Astrocyte (in vitro differentiated cells and primary cell): ENCODE measurements at regions not wholly inside any gene's neighbourhood (a gene's known extent, or its start where the extent isn't known, plus 50 kb on each side); places are given as distances from the start of the nearest gene placed in this dataset.

ENCODE experiments used
- DNase-seq: peaks from one replicate; pipeline ENCODE4 v3.0.0-alpha.2; 2010; ENCODE audit warnings: low read depth
- FAIRE-seq: peaks from 2 replicates; lab custom pipeline; 2011; peaks lifted over from hg19 to GRCh38; lab: Jason Lieb, UNC
- H2AFZ ChIP-seq: 2 replicates; pipeline ENCODE4 v1.6.0; 2012; ENCODE audit warnings: low read depth, low read length, inconsistent platforms
- H3K27ac ChIP-seq: 2 replicates; pipeline ENCODE4 v1.5.1; 2011; ENCODE audit warnings: low read depth, low read length, inconsistent platforms
- H3K27me3 ChIP-seq: 2 replicates; pipeline ENCODE4 v1.6.0; 2011; ENCODE audit warnings: low read length, inconsistent platforms; ENCODE audit not compliant: insufficient read depth
- H3K36me3 ChIP-seq: 2 replicates; pipeline ENCODE4 v1.5.1; 2011; ENCODE audit warnings: low read length, inconsistent platforms; ENCODE audit not compliant: insufficient read depth
- H3K4me1 ChIP-seq: 2 replicates; pipeline ENCODE4 v1.5.1; 2011; ENCODE audit warnings: low read length, inconsistent platforms; ENCODE audit not compliant: insufficient read depth
- H3K4me2 ChIP-seq: 2 replicates; pipeline ENCODE4 v1.6.0; 2012; ENCODE audit warnings: low read length, inconsistent platforms
- H3K4me3 ChIP-seq: 2 replicates; pipeline ENCODE4 v1.5.1; 2011; ENCODE audit warnings: low read depth, mild to moderate bottlenecking, low read length, inconsistent platforms; ENCODE audit not compliant: insufficient read depth
- H3K79me2 ChIP-seq: 2 replicates; pipeline ENCODE4 v1.6.0; 2012; ENCODE audit warnings: mild to moderate bottlenecking, low read length, inconsistent platforms; ENCODE audit not compliant: insufficient read depth
- H3K9ac ChIP-seq: 2 replicates; pipeline ENCODE4 v1.6.0; 2012; ENCODE audit warnings: mild to moderate bottlenecking, low read length, inconsistent platforms
- H3K9me3 ChIP-seq: 2 replicates; pipeline ENCODE4 v1.5.1; 2012; ENCODE audit warnings: low read depth, mild to moderate bottlenecking, low read length, inconsistent platforms; ENCODE audit not compliant: insufficient read depth
- H4K20me1 ChIP-seq: 2 replicates; pipeline ENCODE4 v1.6.0; 2012; ENCODE audit warnings: low read length, inconsistent platforms; ENCODE audit not compliant: insufficient read depth
- H3K27ac Mint-ChIP-seq: one replicate; pipeline ENCODE4 v1.8.0; 2021; ENCODE audit warnings: mild to moderate bottlenecking, mixed read lengths; ENCODE audit not compliant: unreplicated experiment
- H3K27me3 Mint-ChIP-seq: one replicate; pipeline ENCODE4 v1.8.0; 2021; ENCODE audit warnings: low read depth, mixed read lengths; ENCODE audit not compliant: unreplicated experiment
- H3K36me3 Mint-ChIP-seq: one replicate; pipeline ENCODE4 v1.8.0; 2021; ENCODE audit warnings: low read depth, mixed read lengths; ENCODE audit not compliant: unreplicated experiment
- H3K4me1 Mint-ChIP-seq: one replicate; pipeline ENCODE4 v1.8.0; 2021; ENCODE audit warnings: low read depth, mixed read lengths; ENCODE audit not compliant: unreplicated experiment
- H3K4me3 Mint-ChIP-seq: one replicate; pipeline ENCODE4 v1.8.0; 2021; ENCODE audit warnings: mild to moderate bottlenecking, moderate library complexity, mixed read lengths; ENCODE audit not compliant: unreplicated experiment
- H3K9me3 Mint-ChIP-seq: one replicate; pipeline ENCODE4 v1.8.0; 2021; ENCODE audit warnings: mild to moderate bottlenecking, mixed read lengths; ENCODE audit not compliant: unreplicated experiment
- CTCF ChIP-seq: IDR thresholded peaks from 2 replicates; pipeline ENCODE4 v1.5.1; 2011; ENCODE audit warnings: low read depth, mild to moderate bottlenecking, inconsistent platforms, low read length, moderate library complexity; ENCODE audit not compliant: insufficient read depth
- EZH2 ChIP-seq: IDR thresholded peaks from 2 replicates; pipeline ENCODE4 v1.6.1; 2012; ENCODE audit warnings: mild to moderate bottlenecking, low read length, inconsistent platforms; ENCODE audit not compliant: insufficient read depth

GRCh38 chr11:112689851-112690250, 271.4 kb upstream of the NCAM1 start:
- no peaks in the 10 kb centered on the region for H3K36me3 Mint-ChIP-seq
- Histone ChIP-seq H3K4me1 (no peaks in the 10 kb centered on the region), H4K20me1 (no peaks in the 10 kb centered on the region), H3K4me3 (no peak overlapping the region), H2AFZ (no peak overlapping the region), H3K27ac (no peak overlapping the region), H3K36me3 (no peaks in the 10 kb centered on the region), H3K4me2 (no peak overlapping the region), H3K27me3 (no peaks in the 10 kb centered on the region), H3K9me3 (no peaks in the 10 kb centered on the region), H3K79me2 (no peaks in the 10 kb centered on the region), H3K9ac (no peak overlapping the region)
- TF ChIP-seq EZH2 (no peak), CTCF (no peak)
- H3K27me3 Mint-ChIP-seq = peaks cover 4% of the 10 kb centered on the region
- no peak for DNase-seq
- H3K27ac Mint-ChIP-seq = no peak overlapping the region
- peaks cover 5% of the 10 kb centered on the region for H3K4me1 Mint-ChIP-seq
- no peak for FAIRE-seq
- peaks cover 3% of the 10 kb centered on the region for H3K9me3 Mint-ChIP-seq
- H3K4me3 Mint-ChIP-seq = no peak overlapping the region

GRCh38 chr11:112693781-112694180, 267.4 kb upstream of the NCAM1 start:
- no peak for TF ChIP-seq CTCF
- TF ChIP-seq EZH2 = no peak
- Histone ChIP-seq H3K9ac (no peak overlapping the region), H3K4me3 (no peak overlapping the region), H3K79me2 (no peaks in the 10 kb centered on the region), H3K4me1 (no peaks in the 10 kb centered on the region), H3K27ac (no peak overlapping the region), H3K4me2 (no peak overlapping the region), H3K9me3 (no peaks in the 10 kb centered on the region), H3K36me3 (no peaks in the 10 kb centered on the region), H2AFZ (no peak overlapping the region), H3K27me3 (no peaks in the 10 kb centered on the region), H4K20me1 (no peaks in the 10 kb centered on the region)
- DNase-seq (no peak), FAIRE-seq (no peak)
- Mint-ChIP-seq H3K27me3 (peaks cover 2% of the 10 kb centered on the region), H3K4me3 (no peak overlapping the region), H3K9me3 (peaks cover 1% of the 10 kb centered on the region), H3K36me3 (no peaks in the 10 kb centered on the region), H3K4me1 (peaks cover 5% of the 10 kb centered on the region), H3K27ac (no peak overlapping the region)

- Mint-ChIP-seq H3K36me3 (no peaks in the 10 kb centered on the region), H3K27me3 (peaks cover 2% of the 10 kb centered on the region), H3K9me3 (peaks cover 1% of the 10 kb centered on the region), H3K27ac (no peak overlapping the region), H3K4me3 (no peak overlapping the region), H3K4me1 (peaks cover 5% of the 10 kb centered on the region)
- Histone ChIP-seq H3K9ac (no peak overlapping the region), H4K20me1 (no peaks in the 10 kb centered on the region), H3K79me2 (no peaks in the 10 kb centered on the region), H3K27me3 (no peaks in the 10 kb centered on the region), H3K4me2 (no peak overlapping the region), H3K27ac (no peak overlapping the region), H3K4me3 (no peak overlapping the region), H3K4me1 (no peaks in the 10 kb centered on the region), H2AFZ (no peak overlapping the region), H3K9me3 (no peaks in the 10 kb centered on the region), H3K36me3 (no peaks in the 10 kb centered on the region)
- FAIRE-seq = no peak
- DNase-seq = no peak
- TF ChIP-seq EZH2 (no peak), CTCF (no peak)
Measured at GRCh38 chr11:112694245-112694644, 267.0 kb upstream of the NCAM1 start.
